ENCODE measurements at regions not wholly inside any gene's neighbourhood (a gene's known extent, or its start where the extent isn't known, plus 50 kb on each side); places are given as distances from the start of the nearest gene placed in this dataset.

GRCh38 chr6:125526007-125526720, 223.3 kb upstream of the HEY2 start:
- no peak for TF ChIP-seq PHF8 (IDR thresholded peaks at IDR 0.05; ENCODE audit: borderline replicate concordance, low read length)
- TF ChIP-seq ZNF274 (IDR thresholded peaks at IDR 0.05; ENCODE audit: borderline replicate concordance, low read depth, low read length) = no peak
- TF ChIP-seq NFIC (IDR thresholded peaks at IDR 0.05) = no peak
- TF ChIP-seq MTA2 (IDR thresholded peaks at IDR 0.05; ENCODE audit: low read depth) = no peak
- TF ChIP-seq HMGXB4 (CRISPR knock-in tag; IDR thresholded peaks at IDR 0.05) = no peak
- TF ChIP-seq ZNF24 (IDR thresholded peaks at IDR 0.05) = no peak
- no peak for TF ChIP-seq CSDE1 (IDR thresholded peaks at IDR 0.05)
- no peak for TF ChIP-seq SPI1 (IDR thresholded peaks at IDR 0.05; ENCODE audit: borderline replicate concordance, low read depth, low read length)
- TF ChIP-seq GMEB1 (CRISPR knock-in tag; IDR thresholded peaks at IDR 0.05) = no peak
- TF ChIP-seq ZBTB26 (CRISPR knock-in tag; IDR thresholded peaks at IDR 0.05) = no peak
- no peak for TF ChIP-seq POLR2AphosphoS2 (IDR thresholded peaks at IDR 0.05; ENCODE audit: low read length)
- TF ChIP-seq HNRNPUL1 (IDR thresholded peaks at IDR 0.05; ENCODE audit: low read length) = no peak
- no peak for TF ChIP-seq CTCF (IDR thresholded peaks at IDR 0.05 in 2 of 3, conservative IDR thresholded peaks at IDR 0.05 in 1 of 3; ENCODE audit: insufficient read depth in 2 of 3, low read depth in 1 of 3, low read length in 3 of 3)
